ENCODE measurements at regions not wholly inside any gene's neighbourhood (a gene's known extent, or its start where the extent isn't known, plus 50 kb on each side); places are given as distances from the start of the nearest gene placed in this dataset.

DNA sequence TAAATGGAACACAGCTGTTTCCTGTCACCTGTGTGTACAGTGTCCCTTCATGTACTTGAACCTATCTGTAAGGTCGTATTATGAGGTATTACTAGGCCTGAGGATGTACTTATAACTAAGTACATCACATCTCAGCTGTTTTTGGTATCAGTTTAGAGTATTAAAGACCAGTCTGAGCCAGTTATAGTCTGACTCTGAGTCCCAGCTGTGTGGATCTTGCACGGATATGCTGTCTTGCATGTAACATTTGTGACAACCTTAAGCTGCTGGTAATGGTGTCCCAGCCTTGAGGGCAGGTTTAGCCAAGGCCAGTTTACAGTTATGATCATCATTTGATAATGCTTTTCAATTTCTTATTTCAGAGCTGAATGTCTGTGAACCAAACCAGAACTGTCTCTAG lies 496.3 kb downstream of the SLC4A3 start:
- WGBS, 2 donors: 76 to 79% methylated on average over 2 of the region's 2 CpGs
- Histone ChIP-seq H3K27ac (no peak overlapping the region), H3K9me3 (no peaks in the 10 kb centered on the region), H3K27me3 (no peaks in the 10 kb centered on the region), H3K36me3 (no peaks in the 10 kb centered on the region), H3K4me3 (replicated peaks in 1 of 3) (no peak overlapping the region), H3K4me1 (peaks cover 6 to 7% of the 10 kb centered on the region in 2 donors)
- intact Hi-C loops (cut with DNase I): no loop called here
- no peak for DNase-seq
- TF ChIP-seq, protein P1, sequence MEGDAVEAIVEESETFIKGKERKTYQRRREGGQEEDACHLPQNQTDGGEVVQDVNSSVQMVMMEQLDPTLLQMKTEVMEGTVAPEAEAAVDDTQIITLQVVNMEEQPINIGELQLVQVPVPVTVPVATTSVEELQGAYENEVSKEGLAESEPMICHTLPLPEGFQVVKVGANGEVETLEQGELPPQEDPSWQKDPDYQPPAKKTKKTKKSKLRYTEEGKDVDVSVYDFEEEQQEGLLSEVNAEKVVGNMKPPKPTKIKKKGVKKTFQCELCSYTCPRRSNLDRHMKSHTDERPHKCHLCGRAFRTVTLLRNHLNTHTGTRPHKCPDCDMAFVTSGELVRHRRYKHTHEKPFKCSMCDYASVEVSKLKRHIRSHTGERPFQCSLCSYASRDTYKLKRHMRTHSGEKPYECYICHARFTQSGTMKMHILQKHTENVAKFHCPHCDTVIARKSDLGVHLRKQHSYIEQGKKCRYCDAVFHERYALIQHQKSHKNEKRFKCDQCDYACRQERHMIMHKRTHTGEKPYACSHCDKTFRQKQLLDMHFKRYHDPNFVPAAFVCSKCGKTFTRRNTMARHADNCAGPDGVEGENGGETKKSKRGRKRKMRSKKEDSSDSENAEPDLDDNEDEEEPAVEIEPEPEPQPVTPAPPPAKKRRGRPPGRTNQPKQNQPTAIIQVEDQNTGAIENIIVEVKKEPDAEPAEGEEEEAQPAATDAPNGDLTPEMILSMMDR (IDR thresholded peaks at IDR 0.05): no peak

GRCh38 chr2:220125551-220125950 lies 498.1 kb downstream of the SLC4A3 start:
- WGBS, 2 donors: 89 to 90% methylated on average over 8 of the region's 8 CpGs
- Histone ChIP-seq H3K27ac (no peak overlapping the region), H3K36me3 (no peaks in the 10 kb centered on the region), H3K9me3 (no peaks in the 10 kb centered on the region), H3K27me3 (no peaks in the 10 kb centered on the region), H3K4me1 (peaks cover 6 to 7% of the 10 kb centered on the region in 2 donors), H3K4me3 (replicated peaks in 1 of 3) (no peak overlapping the region)
- TF ChIP-seq, protein P1 (IDR thresholded peaks at IDR 0.05): no peak
- no peak for TF ChIP-seq POLR2A (IDR thresholded peaks at IDR 0.05)
- intact Hi-C loops (cut with DNase I): no loop called here
- no peak for DNase-seq

GRCh38 chr2:220127311-220127710 lies 499.9 kb downstream of the SLC4A3 start:
- TF ChIP-seq, protein P1 (IDR thresholded peaks at IDR 0.05): no peak
- no peak for TF ChIP-seq POLR2A (IDR thresholded peaks at IDR 0.05)
- 29 to 30% methylated on average over 3 of the region's 3 CpGs for whole genome bisulfite sequencing, 2 donors
- Histone ChIP-seq H3K4me3 (replicated peaks in 1 of 3) (no peak overlapping the region), H3K27me3 (no peaks in the 10 kb centered on the region), H3K9me3 (no peaks in the 10 kb centered on the region), H3K27ac (peak overlapping the region in 2 of 3 donors; percentile 25 to 42), H3K4me1 (peaks cover 6 to 7% of the 10 kb centered on the region in 2 donors), H3K36me3 (no peaks in the 10 kb centered on the region)
- DNase-seq: no peak
- intact Hi-C loops (cut with DNase I): no loop called here

GRCh38 chr2:220127876-220128275 lies 500.4 kb downstream of the SLC4A3 start:
- no peak for DNase-seq
- H3K4me1 ChIP-seq: peaks cover 6 to 7% of the 10 kb centered on the region in 2 donors
- no peak for TF ChIP-seq POLR2A (IDR thresholded peaks at IDR 0.05)
- no peaks in the 10 kb centered on the region for H3K36me3 ChIP-seq
- no peak overlapping the region for H3K4me3 ChIP-seq (replicated peaks in 1 of 3)
- intact Hi-C loops (cut with DNase I): no loop called here
- no peaks in the 10 kb centered on the region for H3K9me3 ChIP-seq
- 83 to 84% methylated on average over 5 of the region's 5 CpGs for WGBS, 2 donors
- H3K27me3 ChIP-seq: no peaks in the 10 kb centered on the region
- H3K27ac ChIP-seq: no peak overlapping the region

DNA sequence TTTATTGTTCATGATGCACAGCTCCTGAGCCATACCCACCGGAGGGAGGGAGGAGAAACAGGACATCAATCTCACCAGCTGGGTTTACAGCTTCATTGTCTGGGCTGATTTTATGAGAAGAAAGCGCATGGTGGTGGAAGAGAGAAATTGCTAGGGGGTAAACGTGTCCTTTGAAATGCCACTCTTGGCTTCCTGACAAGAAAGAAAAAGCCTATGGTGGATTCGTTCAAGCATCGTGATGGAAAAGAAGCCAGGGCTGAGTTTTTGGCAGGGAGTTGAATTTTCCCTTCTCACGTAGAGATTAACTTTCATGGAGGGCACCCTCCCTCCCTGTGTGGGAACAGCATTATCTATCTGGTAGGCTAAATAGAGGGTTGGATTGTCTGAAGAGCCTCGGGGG lies 502.0 kb downstream of the SLC4A3 start:
- no peak overlapping the region for H3K4me3 ChIP-seq (replicated peaks in 1 of 3)
- no peak for TF ChIP-seq POLR2A (IDR thresholded peaks at IDR 0.05)
- TF ChIP-seq, protein P1 (IDR thresholded peaks at IDR 0.05): no peak
- no peak for DNase-seq
- H3K27ac ChIP-seq: no peak overlapping the region
- no peaks in the 10 kb centered on the region for H3K9me3 ChIP-seq
- no peaks in the 10 kb centered on the region for H3K27me3 ChIP-seq
- H3K36me3 ChIP-seq: no peaks in the 10 kb centered on the region
- intact Hi-C loops (cut with DNase I): no loop called here
- 74 to 80% methylated on average over 7 of the region's 7 CpGs for WGBS, 2 donors
- H3K4me1 ChIP-seq: peaks cover 6 to 7% of the 10 kb centered on the region in 2 donors

Data from thyroid gland (tissue), 4 donors.